CD8-positive, alpha-beta memory T cell (primary cell): ENCODE measurements at regions not wholly inside any gene's neighbourhood (a gene's known extent, or its start where the extent isn't known, plus 50 kb on each side); places are given as distances from the start of the nearest gene placed in this dataset.

Source experiments
- CTCF ChIA-PET: fragments of 350-600 bp; sonication (Branson Sonifier 250); formaldehyde crosslinking; loops from one replicate; lab custom pipeline; 2021; ENCODE audit warnings: antibody characterized with exemption; lab: Charles Lee
- POLR2A ChIA-PET: fragments of 350-600 bp; sonication (Branson Sonifier 250); formaldehyde crosslinking; loops from one replicate; lab custom pipeline; 2021; ENCODE audit warnings: antibody characterized with exemption; lab: Charles Lee
- DNase-seq, 5 donors: peaks; one replicate each; pipeline versions ENCODE4 v3.0.0 to v3.0.0-alpha.2; 2020 to 2022; ENCODE audit warnings: mixed read lengths in 1 of 5
- H3K27ac ChIP-seq: one replicate; pipeline ENCODE4 v1.7.0; 2013; ENCODE audit warnings: low read depth, mild to moderate bottlenecking, low read length, moderate library complexity
- H3K27me3 ChIP-seq: 2 replicates; pipeline ENCODE4 v1.7.0; 2013; ENCODE audit warnings: low read length, mild to moderate bottlenecking; ENCODE audit not compliant: insufficient read depth, poor library complexity, severe bottlenecking
- H3K36me3 ChIP-seq: 2 replicates; pipeline ENCODE4 v1.7.0; 2013; ENCODE audit warnings: mild to moderate bottlenecking, low read length, moderate library complexity; ENCODE audit not compliant: insufficient read depth
- H3K4me1 ChIP-seq: 2 replicates; pipeline ENCODE4 v1.7.0; 2013; ENCODE audit warnings: mild to moderate bottlenecking, low read length, moderate library complexity; ENCODE audit not compliant: insufficient read depth
- H3K4me3 ChIP-seq: 2 replicates; pipeline ENCODE4 v1.7.0; 2013; ENCODE audit warnings: mild to moderate bottlenecking, low read length
- H3K9me3 ChIP-seq: 2 replicates; pipeline ENCODE4 v1.7.0; 2013; ENCODE audit warnings: mild to moderate bottlenecking, low read length
- H3K27ac Mint-ChIP-seq, 8 donors: one replicate each; pipeline ENCODE4 v1.8.0; 2020 to 2021; ENCODE audit warnings: mixed read lengths in 8 of 8, mild to moderate bottlenecking in 6 of 8, inconsistent platforms in 3 of 8, moderate library complexity in 3 of 8
- H3K27me3 Mint-ChIP-seq, 2 donors: one replicate each; pipeline ENCODE4 v1.8.0; 2020 to 2021; ENCODE audit warnings: mixed read lengths in 2 of 2, mild to moderate bottlenecking in 1 of 2, moderate library complexity in 1 of 2
- H3K36me3 Mint-ChIP-seq, 3 donors: one replicate each; pipeline ENCODE4 v1.8.0; 2020 to 2021; ENCODE audit warnings: mixed read lengths in 3 of 3, inconsistent platforms in 1 of 3, mild to moderate bottlenecking in 1 of 3
- H3K4me1 Mint-ChIP-seq, 3 donors: one replicate each; pipeline ENCODE4 v1.8.0; 2020 to 2021; ENCODE audit warnings: mixed read lengths in 3 of 3, inconsistent platforms in 1 of 3, mild to moderate bottlenecking in 1 of 3
- H3K4me3 Mint-ChIP-seq, 7 donors: one replicate each; pipeline ENCODE4 v1.8.0; 2020 to 2021; ENCODE audit warnings: mixed read lengths in 7 of 7, mild to moderate bottlenecking in 6 of 7, moderate library complexity in 4 of 7, inconsistent platforms in 2 of 7
- H3K9me3 Mint-ChIP-seq, 5 donors: one replicate each; pipeline ENCODE4 v1.8.0; 2020 to 2022; ENCODE audit warnings: mixed read lengths in 5 of 5, mild to moderate bottlenecking in 3 of 5, moderate library complexity in 2 of 5, inconsistent platforms in 1 of 5

DNA sequence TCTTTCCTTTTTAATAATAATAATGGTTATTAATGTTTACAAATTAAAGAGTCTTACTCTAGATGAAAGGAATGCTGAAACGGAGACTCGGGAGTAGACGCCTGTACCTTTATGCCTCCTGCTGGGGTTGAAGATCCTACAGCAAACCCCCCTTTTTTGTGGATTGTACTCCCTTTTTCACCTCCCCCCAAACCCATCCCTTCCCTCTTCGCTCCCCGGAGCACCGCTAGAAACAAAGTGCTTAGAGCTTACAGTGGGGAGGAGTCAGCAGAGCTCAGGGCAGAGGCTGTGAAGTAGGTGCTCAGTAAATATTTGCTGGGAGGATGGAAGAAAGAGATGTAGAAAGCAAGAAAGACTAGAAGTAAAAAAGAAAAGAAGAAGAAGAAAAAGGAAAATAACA, 169.7 kb downstream of the NXPE2 start:
- DNase-seq = no peak
- Histone ChIP-seq H3K27ac (no peak overlapping the region), H3K9me3 (no peaks in the 10 kb centered on the region), H3K4me1 (no peaks in the 10 kb centered on the region), H3K4me3 (no peak overlapping the region), H3K27me3 (no peaks in the 10 kb centered on the region), H3K36me3 (no peaks in the 10 kb centered on the region)
- CTCF ChIA-PET = no interaction called here
- Mint-ChIP-seq H3K27me3 (peaks cover 3 to 10% of the 10 kb centered on the region in 2 donors), H3K4me3 (no peak overlapping the region), H3K4me1 (peaks cover 0 to 5% (median 0%) of the 10 kb centered on the region in 3 donors), H3K9me3 (no peaks in the 10 kb centered on the region), H3K36me3 (no peaks in the 10 kb centered on the region), H3K27ac (no peak overlapping the region)
- POLR2A ChIA-PET = no interaction called here

DNA sequence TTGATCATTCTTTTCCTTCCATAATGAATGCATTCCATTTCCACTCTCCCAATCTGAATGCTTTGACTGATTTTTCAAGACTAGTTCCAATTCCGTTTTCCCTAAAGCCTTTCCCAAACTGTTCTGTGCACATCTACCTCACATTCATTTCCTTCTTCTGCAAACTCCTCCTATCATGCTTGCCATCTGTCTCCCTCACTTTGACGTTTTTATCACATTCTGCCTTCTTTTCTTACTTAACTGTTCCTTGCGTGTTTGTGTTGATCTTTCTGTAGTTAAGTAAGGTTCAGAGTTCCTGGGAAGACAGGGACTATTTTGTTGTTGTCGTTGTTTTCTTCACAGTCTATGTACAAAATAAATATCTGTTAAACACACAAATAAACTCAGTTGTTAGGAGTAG, 179.0 kb downstream of the NXPE2 start:
- DNase-seq = no peak
- Histone ChIP-seq H3K9me3 (no peaks in the 10 kb centered on the region), H3K27ac (no peak overlapping the region), H3K36me3 (no peaks in the 10 kb centered on the region), H3K4me3 (no peak overlapping the region), H3K27me3 (no peaks in the 10 kb centered on the region), H3K4me1 (no peaks in the 10 kb centered on the region)
- Mint-ChIP-seq H3K4me3 (no peak overlapping the region), H3K9me3 (no peaks in the 10 kb centered on the region), H3K4me1 (no peaks in the 10 kb centered on the region), H3K27me3 (peaks cover 0 to 2% of the 10 kb centered on the region in 2 donors), H3K27ac (no peak overlapping the region), H3K36me3 (no peaks in the 10 kb centered on the region)
- POLR2A ChIA-PET = no interaction called here
- CTCF ChIA-PET = no interaction called here

DNA sequence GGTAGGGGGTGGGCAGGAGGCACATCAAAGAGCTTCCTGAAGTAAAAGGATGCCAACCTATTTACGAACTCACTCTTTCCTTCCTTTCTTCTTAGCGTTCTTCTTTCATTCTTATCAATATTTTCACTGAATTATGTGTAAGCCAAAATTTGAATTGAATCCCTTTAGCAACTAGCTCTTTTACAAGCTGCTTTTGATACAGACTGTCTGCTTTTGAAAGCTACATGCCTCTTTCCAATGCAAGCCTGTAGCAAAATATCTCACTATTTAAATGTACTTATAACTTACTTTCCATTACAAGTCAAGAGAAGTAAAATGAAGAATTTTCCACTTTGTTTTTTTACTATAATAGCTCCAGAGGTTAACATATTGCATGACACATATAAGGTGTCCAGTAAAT, 186.6 kb downstream of the NXPE2 start:
- H3K4me3 ChIP-seq = no peak overlapping the region
- no peaks in the 10 kb centered on the region for H3K27me3 ChIP-seq
- POLR2A ChIA-PET = no interaction called here
- no peaks in the 10 kb centered on the region for H3K9me3 ChIP-seq
- Mint-ChIP-seq H3K4me1 (no peaks in the 10 kb centered on the region), H3K9me3 (no peaks in the 10 kb centered on the region), H3K27ac (no peak overlapping the region), H3K4me3 (no peak overlapping the region), H3K27me3 (peaks cover under 1 to 10% of the 10 kb centered on the region in 2 donors), H3K36me3 (no peaks in the 10 kb centered on the region)
- no peaks in the 10 kb centered on the region for H3K36me3 ChIP-seq
- no peak for DNase-seq
- no peaks in the 10 kb centered on the region for H3K4me1 ChIP-seq
- CTCF ChIA-PET = no interaction called here
- no peak overlapping the region for H3K27ac ChIP-seq

DNA sequence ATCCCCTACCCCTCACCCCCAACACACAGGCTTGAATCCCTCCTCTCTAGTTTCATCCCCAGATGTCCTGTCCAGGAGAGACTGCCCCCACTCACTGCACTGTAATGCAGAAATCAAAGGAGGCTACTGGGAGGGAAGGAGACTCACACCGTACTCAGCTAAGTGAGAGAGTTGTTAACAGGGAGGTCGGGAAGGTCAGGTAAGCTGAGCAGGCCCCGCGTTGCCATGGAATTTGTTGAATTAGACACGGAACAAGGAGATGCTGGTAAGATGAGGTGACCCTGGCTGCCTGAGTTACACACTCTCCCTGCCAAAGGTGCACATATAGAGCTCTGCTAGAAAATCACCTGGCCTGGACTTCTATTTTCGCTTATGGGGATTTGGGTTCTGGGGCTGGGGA, 197.9 kb downstream of the NXPE2 start:
- no peaks in the 10 kb centered on the region for H3K36me3 ChIP-seq
- Mint-ChIP-seq H3K4me3 (no peak overlapping the region), H3K4me1 (peaks cover 7 to 15% (median 7%) of the 10 kb centered on the region in 3 donors), H3K27ac (no peak overlapping the region), H3K9me3 (no peaks in the 10 kb centered on the region), H3K36me3 (no peaks in the 10 kb centered on the region), H3K27me3 (no peaks in the 10 kb centered on the region)
- no peak overlapping the region for H3K4me3 ChIP-seq
- CTCF ChIA-PET = no interaction called here
- no peak for DNase-seq
- POLR2A ChIA-PET = no interaction called here
- no peaks in the 10 kb centered on the region for H3K27me3 ChIP-seq
- H3K9me3 ChIP-seq = no peaks in the 10 kb centered on the region
- H3K4me1 ChIP-seq = no peaks in the 10 kb centered on the region
- H3K27ac ChIP-seq = no peak overlapping the region

DNA sequence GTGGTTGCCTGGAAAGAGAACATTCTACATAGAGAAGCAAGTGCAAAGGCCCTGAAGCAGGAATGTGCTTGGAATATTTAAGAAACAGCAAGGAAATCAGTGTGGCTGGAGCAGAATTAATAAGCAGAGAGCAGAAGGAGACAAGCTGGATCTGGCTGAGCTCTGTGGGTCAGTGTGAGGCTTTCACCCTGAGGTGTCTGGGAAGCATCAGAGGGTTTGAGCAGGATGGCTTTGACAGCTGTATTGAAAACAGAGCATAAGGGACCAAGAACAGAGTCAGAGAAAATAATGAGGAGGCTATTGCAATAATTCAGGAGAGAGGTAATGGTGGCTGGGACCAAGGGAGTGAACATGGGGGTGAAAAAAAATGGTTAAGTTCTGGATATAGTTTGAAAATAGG, 199.6 kb downstream of the NXPE2 start:
- DNase-seq = no peak
- Histone ChIP-seq H3K27me3 (no peaks in the 10 kb centered on the region), H3K9me3 (no peaks in the 10 kb centered on the region), H3K4me1 (no peaks in the 10 kb centered on the region), H3K36me3 (no peaks in the 10 kb centered on the region), H3K4me3 (no peak overlapping the region), H3K27ac (no peak overlapping the region)
- no peaks in the 10 kb centered on the region for H3K27me3 Mint-ChIP-seq
- ChIA-PET CTCF (no interaction called here), POLR2A (no interaction called here)
- no peaks in the 10 kb centered on the region for H3K9me3 Mint-ChIP-seq
- no peaks in the 10 kb centered on the region for H3K36me3 Mint-ChIP-seq
- H3K4me3 Mint-ChIP-seq = no peak overlapping the region
- H3K4me1 Mint-ChIP-seq = peaks cover 8 to 23% (median 9%) of the 10 kb centered on the region in 3 donors
- no peak overlapping the region for H3K27ac Mint-ChIP-seq

DNA sequence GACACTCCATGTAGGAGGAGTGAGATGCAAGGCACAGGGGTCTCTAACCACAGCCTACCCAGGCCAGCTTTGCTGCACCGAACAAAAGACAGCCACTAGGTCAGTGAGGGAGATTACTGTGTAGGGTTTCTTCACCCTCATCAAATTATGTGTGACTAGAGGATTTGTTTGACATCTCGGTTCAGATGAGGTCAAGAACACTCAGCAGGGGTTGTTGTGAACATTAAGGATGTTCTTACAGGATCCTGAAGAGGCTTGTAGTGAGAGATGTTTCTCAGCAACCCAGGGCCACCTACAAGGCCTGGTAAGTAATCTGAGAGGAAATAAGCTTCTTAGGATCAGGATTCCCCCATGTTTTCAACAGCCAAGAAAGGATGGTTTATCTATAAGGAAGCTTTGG, 202.1 kb downstream of the NXPE2 start:
- DNase-seq = no peak
- no peaks in the 10 kb centered on the region for H3K27me3 ChIP-seq
- peaks cover 0 to 4% of the 10 kb centered on the region in 2 donors for H3K27me3 Mint-ChIP-seq
- H3K36me3 ChIP-seq = no peaks in the 10 kb centered on the region
- H3K4me3 ChIP-seq = no peak overlapping the region
- no peaks in the 10 kb centered on the region for H3K36me3 Mint-ChIP-seq
- peaks cover 0 to 3% (median 0%) of the 10 kb centered on the region in 5 donors for H3K9me3 Mint-ChIP-seq
- no peaks in the 10 kb centered on the region for H3K9me3 ChIP-seq
- ChIA-PET POLR2A (no interaction called here), CTCF (interaction anchor here (1.6 kb wide), 1 partner anchor 11 kb away, joined by 4 read pairs; no protein-coding TSS in a partner anchor)
- H3K4me1 Mint-ChIP-seq = peaks cover 8 to 23% (median 9%) of the 10 kb centered on the region in 3 donors
- no peaks in the 10 kb centered on the region for H3K4me1 ChIP-seq
- peak overlapping the region in 1 of 7 donors; percentile 3 for H3K4me3 Mint-ChIP-seq
- peak overlapping the region in 2 of 8 donors; percentile 47 to 48 for H3K27ac Mint-ChIP-seq
- no peak overlapping the region for H3K27ac ChIP-seq

DNA sequence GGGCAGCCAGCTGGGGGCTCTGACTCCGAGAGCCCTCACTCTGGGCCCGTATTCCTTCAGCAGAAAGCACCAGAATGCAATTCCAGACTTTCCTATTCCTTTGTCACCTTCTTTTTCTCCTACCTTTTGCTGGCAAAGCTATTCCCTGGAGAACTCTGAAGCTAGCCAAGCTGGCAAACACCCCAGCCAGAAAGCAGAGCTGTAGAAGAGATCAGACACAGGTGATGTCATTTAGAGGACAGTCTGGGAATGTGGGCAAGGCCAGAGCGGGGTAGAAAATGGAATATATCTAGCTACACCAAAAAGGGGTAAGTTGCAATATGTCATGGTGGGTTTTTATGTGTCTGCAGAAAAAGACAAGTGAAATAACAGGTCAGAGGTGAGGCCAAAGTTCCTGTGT, 205.1 kb downstream of the NXPE2 start:
- Mint-ChIP-seq H3K27ac (no peak overlapping the region), H3K9me3 (peaks cover 0 to 3% (median 0%) of the 10 kb centered on the region in 5 donors), H3K27me3 (peaks cover 3 to 8% of the 10 kb centered on the region in 2 donors), H3K36me3 (no peaks in the 10 kb centered on the region), H3K4me3 (no peak overlapping the region), H3K4me1 (peaks cover 8 to 23% (median 9%) of the 10 kb centered on the region in 3 donors)
- no peaks in the 10 kb centered on the region for H3K4me1 ChIP-seq
- ChIA-PET POLR2A (no interaction called here), CTCF (no interaction called here)
- no peak overlapping the region for H3K4me3 ChIP-seq
- H3K9me3 ChIP-seq = no peaks in the 10 kb centered on the region
- no peak overlapping the region for H3K27ac ChIP-seq
- no peaks in the 10 kb centered on the region for H3K36me3 ChIP-seq
- no peaks in the 10 kb centered on the region for H3K27me3 ChIP-seq
- DNase-seq = no peak

DNA sequence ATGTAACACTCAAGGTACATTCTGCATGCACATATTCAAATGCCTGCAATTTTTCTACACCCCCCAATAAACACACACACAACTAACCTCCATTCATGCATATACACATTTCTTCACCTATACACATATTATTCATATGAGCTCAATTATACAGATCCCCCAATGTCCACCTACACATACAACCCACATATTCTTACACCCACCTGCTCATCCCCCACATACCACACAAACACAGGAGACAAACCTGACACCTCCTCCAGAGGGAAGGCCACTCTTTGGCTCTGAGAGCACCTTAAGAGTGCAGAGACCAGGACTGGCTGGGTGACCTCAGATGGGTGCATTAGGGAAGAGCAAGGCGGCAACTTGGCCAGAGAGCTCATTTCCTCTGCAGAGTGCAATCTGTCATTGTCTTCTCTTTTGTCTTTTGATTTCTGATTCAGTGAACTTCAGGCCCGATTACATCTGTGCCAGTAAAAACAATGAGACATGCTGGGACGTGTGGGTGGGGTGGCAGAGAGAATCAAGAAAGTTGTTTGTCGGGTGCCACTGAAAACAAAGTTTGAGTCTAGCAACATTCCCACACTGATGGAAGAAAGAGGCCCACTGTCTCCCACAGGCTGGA, 208.4 kb downstream of the NXPE2 start:
- POLR2A ChIA-PET = no interaction called here
- Mint-ChIP-seq H3K9me3 (peaks cover 0 to 3% (median 1%) of the 10 kb centered on the region in 5 donors), H3K27ac (no peak overlapping the region), H3K4me1 (peaks cover 0 to 3% (median 0%) of the 10 kb centered on the region in 3 donors), H3K27me3 (peaks cover 6 to 8% of the 10 kb centered on the region in 2 donors), H3K4me3 (no peak overlapping the region), H3K36me3 (peaks cover 0 to 3% (median 0%) of the 10 kb centered on the region in 3 donors)
- Histone ChIP-seq H3K9me3 (no peaks in the 10 kb centered on the region), H3K4me1 (no peaks in the 10 kb centered on the region), H3K36me3 (no peaks in the 10 kb centered on the region), H3K27ac (no peak overlapping the region), H3K27me3 (no peaks in the 10 kb centered on the region), H3K4me3 (no peak overlapping the region)
- CTCF ChIA-PET = no interaction called here
- DNase-seq = no peak
